NCI-H1092 (cell line): ENCODE measurements at regions not wholly inside any gene's neighbourhood (a gene's known extent, or its start where the extent isn't known, plus 50 kb on each side); places are given as distances from the start of the nearest gene placed in this dataset.

ENCODE experiments used
- DNase-seq: peaks from one replicate; lab custom pipeline; 2025; lab: John Stamatoyannopoulos, UW

DNA sequence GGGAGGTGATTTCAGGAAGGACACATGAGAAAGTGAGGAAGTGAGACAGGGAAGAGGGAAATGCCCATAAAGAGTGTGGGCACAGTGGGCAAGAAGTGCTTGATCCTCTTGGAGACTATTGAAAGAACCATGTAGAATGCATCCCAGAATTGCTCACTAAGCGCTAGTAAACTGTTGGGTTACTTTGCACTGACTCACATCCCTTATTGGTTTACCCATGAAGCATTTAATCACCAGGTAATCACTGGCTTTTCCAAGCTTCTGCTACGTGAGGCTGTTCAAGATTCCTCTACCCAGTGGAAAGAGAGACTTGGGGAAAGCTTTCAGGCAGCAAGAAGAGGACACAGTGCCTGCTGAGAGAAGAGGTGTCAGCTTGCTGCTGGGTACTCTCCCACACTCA, 410.0 kb upstream of the JAG1 start:
- no peak for DNase-seq

DNA sequence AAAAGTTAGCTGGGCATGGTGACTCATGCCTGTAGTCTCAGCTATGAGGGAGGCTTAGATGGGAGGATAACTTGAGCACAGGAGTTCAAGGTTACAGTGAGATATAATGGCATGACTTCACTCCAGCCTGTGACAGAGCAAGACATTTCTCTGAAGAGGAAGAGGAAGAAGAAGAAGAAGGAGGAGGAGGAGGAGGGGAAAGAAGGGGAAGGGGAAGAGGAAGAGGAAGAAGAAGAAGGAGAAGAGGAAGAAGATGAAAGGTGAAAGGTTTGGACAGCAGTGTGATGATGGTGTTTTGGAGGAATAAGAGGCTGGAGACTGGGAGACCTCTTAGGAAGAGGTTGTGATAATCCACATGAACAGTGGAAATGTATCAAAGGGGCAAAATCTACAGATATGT, 410.7 kb upstream of the JAG1 start:
- no peak for DNase-seq

DNA sequence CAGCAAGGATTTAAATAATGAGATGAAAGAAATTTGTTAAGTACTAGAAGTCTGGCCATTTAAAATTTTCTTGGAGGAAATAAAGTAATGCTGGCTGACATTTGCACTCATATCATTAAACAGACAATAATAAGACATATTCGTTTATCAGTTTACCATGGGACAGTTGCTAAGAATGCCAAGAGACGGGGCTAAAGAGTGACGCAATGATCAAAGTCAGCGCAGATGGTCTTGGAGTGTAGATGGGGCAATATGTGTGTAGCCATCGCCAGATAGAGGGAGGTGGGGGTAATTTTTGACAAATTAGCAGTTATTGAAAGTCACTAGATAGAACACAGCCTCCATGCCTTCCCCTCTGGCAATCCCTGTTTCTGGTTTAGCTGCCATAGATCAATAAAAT, 413.2 kb upstream of the JAG1 start:
- DNase-seq: no peak

DNA sequence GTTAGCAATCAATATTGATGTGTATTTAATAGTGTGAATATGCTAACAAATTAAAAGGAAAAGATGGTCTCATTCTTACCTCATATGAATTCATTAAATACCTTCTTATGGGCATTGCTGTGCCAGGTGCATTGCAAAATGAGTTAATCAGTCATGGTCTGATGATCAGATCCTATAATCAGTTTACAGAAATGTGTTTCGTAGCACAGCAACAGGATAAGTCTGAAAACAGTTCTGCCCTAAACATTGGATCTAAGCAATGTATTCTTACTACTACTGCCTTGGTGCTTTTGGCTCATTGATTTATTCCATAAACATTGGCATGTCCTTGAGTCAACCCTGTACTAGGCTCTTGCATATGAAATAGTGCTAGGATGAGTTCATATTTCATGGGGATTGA, 417.0 kb upstream of the JAG1 start:
- DNase-seq: no peak

DNA sequence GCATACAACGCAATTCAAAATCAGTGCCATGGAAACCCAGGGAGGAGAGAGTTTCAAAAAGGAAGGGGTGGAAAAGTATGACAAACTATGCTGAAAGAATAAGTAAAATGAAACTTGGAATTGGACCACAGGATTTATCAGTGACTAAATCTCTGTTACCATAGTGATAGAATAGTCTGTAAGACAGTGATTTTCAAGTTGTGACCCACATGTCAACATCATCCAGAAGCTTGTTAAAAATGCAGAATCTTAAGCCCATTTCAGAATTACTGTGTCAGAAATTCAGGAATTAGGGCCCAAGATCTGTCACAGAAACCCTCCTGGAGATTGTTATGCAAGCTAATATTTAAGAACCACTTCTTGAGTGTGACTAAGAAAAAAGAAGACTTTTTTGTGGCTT, 417.7 kb upstream of the JAG1 start:
- DNase-seq: no peak

DNA sequence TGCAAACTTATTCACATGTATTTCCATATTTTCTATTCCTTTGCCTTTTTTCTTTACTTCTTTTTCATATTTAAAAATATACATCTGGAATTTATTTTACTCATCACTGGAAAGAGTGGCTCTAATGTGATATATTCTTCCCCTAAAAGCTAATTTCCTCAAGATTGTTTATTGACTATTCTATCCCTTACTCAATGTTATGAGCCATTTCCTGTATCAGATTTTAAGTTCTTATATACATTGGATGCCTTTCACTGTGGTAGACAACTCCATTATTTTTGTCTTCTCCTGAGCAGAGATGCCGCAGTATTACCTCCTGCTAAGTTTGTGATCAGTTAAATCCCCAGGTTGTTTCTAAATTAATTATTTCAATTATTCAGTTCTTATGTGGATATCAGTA, 418.4 kb upstream of the JAG1 start:
- no peak for DNase-seq

DNA sequence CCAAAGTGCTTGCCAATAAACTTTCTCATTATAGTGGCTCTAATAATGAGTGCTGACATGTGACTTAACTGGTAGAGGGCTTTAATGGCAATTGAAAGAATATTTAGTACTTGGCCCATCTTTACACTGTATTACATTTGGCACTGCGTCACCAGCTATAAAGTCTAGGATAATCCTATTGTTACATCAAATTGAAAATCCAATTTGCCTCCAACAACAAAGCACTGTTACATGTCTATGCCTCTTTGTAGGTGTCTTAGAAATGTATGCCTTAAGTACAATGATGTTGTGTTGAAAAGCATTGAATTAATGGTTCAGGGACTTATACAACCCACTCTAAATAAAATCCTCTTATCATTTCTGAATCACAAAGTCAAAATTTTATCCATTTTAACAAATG, 420.4 kb upstream of the JAG1 start:
- DNase-seq: no peak

DNA sequence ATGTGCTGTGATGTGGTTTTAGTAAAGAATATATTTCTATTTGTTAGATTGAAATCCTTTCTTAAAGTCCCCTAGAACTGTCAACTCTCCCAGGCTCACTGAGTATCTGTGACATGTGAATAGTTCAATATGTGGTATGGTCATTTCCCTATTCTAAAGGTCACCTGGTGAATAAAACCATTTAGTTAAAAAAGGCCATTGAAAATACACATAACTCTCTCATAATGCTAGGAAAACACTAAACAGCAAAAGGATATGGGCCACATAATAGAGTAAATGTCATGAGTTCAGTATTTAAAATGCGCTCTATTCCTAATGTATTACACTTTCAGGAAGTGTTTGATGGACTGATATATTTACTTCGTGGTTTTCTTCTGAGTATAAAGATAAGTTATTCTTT, 420.9 kb upstream of the JAG1 start:
- DNase-seq: no peak

DNA sequence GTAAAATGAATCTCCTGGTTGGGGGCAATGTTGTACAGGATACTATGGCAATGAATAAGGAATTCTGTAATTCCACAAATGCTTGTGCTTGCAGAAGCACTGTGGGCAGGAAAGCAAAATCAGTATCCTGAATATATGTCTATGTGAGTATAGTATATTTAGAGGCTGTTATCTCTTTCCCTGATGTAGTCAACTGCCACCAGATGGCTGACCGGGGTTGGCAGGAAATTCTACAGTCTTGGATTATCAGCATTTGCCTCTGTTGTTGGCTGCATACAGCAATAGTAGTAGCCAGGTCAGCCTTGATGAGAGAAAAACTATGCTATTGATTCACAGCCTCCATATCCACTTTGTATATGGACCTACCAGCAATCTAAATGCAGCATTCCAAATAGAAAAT, 425.1 kb upstream of the JAG1 start:
- no peak for DNase-seq

DNA sequence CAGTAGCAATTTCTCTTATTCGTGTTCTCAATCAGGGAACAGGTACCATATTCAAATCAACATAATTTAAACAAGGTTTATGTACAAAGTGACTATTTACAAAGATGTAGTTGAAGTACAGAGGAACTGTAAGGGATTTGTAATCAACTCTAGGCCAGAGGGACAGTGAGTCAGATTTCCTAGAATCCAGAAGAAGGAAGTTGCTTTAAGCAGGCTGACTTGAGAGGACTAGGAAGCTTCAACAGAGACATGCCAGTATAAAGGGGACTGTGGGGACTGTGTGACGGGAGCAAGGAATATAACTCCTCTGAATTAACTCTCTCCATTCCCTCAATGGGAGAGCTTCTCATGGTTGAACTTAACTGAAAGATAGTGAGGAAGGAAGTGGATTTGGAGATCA, 427.4 kb upstream of the JAG1 start:
- no peak for DNase-seq

DNA sequence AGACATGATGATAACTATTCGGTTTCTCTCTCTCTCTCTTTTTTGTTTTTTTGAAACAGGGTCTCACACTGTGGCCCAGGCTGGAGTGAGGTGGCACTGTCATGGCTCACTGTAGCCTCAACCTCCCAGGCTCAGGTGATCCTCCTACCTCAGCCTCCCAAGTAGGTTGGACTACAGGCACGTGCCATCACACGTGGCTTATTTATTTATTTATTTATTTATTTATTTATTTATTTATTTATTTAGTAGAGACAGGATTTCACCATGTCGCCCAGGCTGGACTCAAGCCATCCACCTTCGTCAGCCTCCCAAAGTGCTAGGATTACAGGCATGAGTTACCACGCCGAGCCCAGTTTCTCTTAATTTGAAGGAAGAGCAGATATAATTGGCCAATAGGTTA, 427.9 kb upstream of the JAG1 start:
- DNase-seq: no peak

DNA sequence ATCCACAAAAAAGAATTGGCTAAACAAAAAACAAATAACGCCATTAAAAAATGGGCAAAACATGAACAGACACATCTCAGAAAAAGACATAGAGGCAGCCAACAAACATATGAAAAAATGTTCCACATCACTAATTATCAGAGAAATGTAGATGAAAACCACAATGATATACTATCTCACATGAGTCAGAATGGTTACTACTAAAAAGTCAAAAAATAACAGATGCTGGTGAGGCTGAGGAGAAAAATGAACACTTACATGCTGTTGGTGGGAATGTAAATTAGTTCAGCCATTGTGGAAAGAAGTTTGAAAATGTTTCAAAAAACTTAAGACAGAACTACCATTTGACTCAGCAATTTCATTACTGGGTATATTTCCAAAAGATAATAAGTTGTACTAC, 430.1 kb upstream of the JAG1 start:
- DNase-seq: no peak

DNA sequence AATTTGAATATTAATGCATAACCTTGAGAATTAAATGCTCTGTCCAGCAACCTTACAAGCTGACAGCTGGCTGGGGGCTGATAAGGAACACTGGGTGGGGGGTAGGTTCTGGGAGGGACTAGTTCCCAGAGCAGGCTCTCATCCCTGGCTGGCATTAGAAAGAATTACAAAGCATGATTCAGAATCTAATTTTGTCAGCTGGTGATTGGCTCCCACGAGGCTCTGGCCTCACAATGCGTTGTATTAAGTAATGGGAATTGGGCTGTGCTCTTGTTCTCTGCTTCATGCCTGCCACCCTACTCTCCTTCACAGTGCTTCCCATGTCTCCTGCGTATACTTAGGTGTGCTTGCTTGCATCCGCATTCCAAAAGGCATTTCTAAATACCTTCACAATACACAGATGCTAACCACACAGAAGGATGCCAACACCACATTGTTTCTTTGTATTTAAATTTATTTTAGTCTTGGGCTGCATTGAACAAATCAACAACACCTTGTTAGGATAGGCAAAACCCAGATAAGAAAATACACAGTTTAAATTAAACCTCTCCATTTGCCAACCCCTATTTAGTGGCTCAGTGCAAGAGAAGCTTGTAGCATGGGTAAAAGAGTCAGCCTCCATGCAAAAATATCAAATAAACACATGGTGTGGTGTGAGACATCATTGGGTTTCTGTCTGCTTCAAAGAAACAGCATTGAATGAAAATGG, 434.5 kb upstream of the JAG1 start:
- no peak for DNase-seq

DNA sequence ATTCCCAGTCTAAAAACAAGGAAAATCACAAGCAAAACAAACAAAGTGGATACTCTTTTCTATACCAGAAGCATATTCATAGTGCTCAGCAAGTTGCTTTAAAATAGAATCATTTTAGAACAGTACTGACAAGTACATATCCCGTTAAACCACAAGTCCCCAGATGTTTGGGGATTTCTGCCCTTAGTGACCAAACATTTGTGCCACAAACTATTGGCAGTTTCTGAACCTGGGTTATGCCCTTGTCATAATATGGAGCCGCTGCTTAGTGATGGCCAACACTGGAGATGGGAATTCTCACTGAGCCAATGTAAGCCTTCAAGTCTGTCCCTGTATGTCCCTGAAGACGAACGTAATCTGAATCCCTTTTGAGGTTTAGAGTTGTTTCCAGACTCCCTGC, 436.7 kb upstream of the JAG1 start:
- DNase-seq: no peak

DNA sequence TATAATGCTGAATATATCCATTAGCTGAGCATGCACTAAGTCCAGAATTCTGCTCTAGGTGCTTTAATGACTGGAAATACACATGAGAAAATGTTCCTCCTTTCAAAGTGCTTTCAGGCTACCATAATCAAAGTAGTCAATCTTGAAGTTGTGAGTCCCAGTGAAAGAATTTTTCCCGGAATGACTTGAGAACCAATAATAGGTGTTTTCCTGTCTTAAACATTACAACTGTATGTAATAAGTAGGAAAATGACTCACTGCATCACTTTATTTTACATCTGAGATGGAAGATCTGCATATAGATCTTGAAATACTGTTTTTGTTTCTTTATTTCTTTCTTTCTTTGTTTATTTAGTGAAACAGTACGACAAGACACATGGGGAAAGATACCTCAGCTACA, 437.4 kb upstream of the JAG1 start:
- no peak for DNase-seq

DNA sequence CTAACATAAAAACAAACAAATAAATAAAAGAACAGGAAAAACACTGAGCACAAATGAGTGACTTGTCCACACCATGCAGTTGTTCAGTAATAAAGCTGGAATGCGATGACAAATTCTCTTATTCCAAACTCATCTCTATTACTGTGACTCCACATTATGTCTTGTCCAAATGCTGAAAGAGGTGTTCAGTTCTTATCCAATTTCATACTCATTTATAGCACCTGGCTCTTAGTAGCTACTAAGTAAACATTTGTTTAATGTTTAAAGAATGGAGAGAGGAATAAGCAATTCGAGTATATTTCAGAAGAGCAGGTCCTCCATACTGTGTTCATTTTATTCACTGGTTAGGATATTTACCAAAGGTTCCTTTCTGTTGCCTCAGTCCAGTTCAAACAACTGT, 439.0 kb upstream of the JAG1 start:
- peak; percentile 37 for DNase-seq

DNA sequence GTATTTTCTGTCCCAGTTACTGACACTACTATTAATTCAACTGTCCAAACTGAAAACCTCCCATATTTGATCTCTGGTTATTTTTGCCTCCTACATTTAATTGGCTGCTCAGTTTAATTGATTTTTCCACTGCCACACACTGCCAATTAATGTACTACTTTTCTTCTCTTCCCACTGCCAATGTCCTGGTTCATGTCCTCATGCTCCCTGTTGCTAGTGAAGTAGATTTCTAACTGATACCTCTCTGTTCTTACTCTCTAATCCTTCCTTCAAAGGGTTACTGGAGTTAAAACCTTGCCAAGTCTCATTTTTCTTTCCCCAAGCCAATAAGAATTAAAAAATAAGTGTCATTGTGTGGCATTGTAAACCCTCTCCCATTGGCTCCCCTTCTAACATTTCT, 440.6 kb upstream of the JAG1 start:
- DNase-seq: no peak

DNA sequence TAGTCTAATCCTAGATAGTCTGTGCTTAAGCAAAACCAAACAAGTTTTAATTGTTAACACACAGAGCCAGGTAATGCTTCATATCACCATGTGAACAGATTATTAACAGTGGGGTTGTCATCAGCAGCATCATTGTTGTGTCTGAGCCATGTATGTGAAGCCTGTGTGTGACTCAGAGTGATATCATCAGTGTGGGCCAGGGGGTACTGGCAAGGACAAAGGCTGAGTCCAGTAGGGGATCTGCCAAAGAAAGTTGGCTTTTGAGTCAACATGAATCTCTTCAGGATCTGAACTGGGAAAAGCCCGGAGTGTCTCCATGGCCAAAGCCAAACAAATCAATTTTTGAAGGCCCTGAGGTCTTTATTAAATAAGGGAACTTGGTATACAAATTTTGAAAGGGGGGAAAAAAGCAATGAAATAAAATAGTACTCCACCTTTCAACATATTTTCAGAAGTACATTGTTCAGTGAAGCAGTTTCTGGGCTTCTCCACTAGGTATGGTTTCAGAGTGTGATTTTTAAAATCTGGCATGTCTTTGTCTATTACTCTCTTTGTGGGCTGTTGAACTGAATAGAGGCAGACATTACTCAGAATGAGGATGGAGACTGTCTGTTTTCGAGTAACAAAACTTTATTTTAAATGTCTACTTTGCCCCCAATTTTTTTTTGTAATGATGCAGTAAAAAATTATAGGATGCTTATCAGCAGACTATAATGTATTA, 444.2 kb upstream of the JAG1 start:
- no peak for DNase-seq

DNA sequence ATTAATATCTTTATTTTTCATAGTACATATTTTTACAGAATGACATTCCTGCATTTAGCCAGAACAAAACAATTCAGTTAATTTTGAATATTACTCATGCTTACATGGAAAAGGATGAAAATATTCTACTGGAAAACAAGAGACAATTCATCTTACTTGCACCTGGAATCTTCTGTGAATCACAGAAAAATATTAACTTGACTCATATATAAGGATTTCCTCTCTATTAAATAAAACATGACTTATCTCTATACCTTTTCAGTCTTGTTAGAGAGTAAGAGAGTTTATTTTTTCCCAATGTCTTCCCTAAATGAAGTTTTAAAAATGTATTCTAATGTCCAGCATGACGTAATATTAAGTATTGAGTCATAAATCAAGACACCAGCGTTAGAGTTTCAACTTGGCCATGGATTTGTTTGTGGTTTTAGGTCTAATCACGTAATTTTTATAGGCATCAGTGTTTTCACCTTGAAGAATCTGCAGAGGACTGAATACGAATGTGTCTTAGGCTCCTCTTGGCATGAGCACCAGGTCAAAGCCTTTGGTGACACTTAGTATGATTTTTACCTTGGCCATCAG, 445.1 kb upstream of the JAG1 start:
- no peak for DNase-seq

DNA sequence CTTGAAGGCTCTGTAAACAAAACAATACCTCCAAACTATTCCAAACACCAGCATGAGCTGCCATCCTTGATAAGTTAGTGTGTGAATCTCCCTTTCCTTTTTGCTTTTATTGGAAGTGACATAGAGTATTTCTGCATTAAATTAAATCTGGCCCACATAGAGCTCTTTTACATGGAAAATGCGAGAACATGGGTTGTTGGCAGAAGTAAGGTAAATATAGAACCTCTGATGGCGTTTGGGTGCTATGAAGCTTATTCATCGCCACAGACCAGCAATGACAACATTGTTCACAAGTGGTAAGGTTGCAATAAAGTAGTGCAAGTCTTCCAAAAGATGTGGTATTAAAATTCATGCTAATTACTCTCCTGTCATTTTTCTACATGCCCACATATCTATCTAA, 445.8 kb upstream of the JAG1 start:
- no peak for DNase-seq

DNA sequence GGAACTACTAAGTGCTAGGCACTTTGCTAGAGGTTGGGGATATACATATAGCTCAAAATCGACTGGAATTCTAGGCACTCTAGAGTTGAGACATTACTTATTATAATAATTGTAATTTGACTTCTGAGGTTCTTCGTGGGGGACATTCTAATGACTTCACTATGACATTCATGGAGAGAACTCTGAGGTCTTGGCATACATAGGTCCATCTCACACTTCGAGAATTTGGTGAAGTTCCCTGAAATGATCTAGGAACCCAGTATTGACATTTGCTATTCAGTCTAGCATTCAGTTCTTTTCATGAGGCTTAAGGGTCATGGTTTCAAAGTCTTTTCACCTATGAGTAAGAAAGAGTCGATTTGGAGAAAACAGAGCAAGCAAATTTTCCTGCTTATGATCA, 446.6 kb upstream of the JAG1 start:
- no peak for DNase-seq

DNA sequence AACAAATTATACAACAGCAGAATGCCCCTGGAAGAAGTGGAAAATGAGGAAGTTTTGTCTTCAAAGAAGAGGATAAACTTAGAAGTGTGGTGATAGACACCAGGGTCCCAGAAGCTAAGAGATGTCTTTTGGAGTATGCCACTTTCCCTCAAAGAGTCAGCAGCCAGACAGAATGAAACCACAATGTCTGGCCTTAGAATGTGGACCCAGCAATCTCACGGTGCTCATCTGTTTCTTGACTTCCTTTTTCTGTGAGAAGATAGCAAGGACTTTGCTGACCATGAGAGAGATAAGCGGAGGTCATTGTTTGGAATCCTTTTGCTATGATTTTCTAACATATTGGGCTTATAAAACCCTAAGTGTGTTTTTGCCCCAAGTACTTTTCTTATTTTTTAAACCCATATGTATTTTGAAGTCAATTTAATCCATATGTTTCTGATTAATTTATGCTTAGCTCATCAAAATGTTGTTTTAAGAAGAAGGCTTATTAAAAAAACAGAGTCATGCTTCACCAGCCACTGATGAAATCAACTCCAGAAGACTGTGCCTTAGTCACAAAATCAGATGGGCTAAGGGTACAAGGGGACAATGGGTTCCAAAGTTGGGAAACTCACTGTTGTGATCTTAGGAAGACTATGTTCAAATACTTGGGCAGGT, 451.2 kb upstream of the JAG1 start:
- no peak for DNase-seq

DNA sequence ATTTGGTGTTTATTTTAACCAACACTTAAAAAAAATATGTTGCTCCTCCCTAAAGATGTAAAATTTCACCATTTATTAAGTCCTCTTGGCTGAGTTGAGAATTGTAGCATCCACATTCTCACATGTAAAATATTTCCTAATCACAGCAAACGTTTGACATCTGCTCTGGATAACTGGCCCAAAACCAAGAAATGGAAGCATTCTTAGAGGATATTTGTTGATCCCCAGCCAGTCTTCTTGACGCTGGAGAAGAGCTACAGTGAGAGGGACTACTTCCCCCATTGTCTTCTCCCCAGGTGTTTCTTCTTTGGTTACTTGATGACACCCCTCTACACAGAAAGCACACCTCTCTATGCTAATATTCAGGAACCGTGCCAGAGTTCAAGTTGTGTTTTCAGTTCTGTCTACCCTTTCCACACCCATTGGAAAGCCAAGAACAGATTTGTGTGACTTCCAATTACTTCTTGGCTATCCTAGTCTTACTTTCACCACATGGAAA, 454.5 kb upstream of the JAG1 start:
- DNase-seq: no peak
